Glomerular endothelial cell (primary cell): ENCODE measurements at regions not wholly inside any gene's neighbourhood (a gene's known extent, or its start where the extent isn't known, plus 50 kb on each side); places are given as distances from the start of the nearest gene placed in this dataset.
"Not testable (repeated sequence)": the region's sequence is repeated elsewhere in the genome, so short reads cannot be mapped to it uniquely, and the experiment has no call there.

Experiments used
- DNase-seq: peaks from one replicate; pipeline ENCODE4 v3.0.0-alpha.2; 2011; ENCODE audit warnings: low read depth, low spot score; ENCODE audit errors: extremely low read depth

DNA sequence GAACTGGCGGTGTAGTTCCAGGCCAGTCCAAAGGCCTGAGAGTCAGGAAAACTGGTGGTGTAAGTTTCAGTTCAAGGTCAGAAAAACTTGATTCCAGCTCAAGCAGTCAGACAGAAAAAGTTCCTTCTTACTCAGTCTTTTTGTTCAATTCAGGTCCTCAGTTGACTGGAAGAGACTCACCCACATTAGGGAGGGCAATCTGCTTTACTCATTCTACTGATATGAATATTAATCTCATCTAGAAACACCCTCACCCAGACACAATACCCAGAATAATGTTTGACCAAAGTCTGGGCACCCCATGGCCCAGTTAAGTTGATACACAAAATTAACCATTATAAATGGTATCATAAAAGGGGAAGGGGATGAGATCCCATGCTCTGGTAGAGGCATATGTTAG is 50.1 kb upstream of the LTA4H start:
- no peak for DNase-seq

GRCh38 chr12:96086190-96086589 is 50.8 kb upstream of the LTA4H start:
- not testable (repeated sequence) for DNase-seq

DNA sequence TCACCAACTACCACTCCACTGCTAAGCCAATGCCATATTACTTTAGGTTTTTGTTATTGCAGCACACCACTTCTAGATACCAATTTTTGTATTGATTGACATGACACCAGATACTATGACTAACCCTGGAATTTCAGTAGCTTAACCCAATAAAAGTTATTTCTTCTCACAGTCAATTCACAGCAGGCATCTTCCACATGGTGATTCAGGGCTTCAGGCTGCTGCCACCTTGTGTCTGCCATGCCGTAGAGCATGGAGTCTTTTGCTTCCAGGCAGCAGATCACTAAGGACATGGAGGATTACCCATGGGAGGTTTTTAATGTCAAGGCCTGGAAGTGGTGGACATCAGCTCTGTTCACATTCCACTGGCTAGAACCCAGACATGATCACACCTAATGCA is 56.4 kb upstream of the LTA4H start:
- DNase-seq, result no peak

DNA sequence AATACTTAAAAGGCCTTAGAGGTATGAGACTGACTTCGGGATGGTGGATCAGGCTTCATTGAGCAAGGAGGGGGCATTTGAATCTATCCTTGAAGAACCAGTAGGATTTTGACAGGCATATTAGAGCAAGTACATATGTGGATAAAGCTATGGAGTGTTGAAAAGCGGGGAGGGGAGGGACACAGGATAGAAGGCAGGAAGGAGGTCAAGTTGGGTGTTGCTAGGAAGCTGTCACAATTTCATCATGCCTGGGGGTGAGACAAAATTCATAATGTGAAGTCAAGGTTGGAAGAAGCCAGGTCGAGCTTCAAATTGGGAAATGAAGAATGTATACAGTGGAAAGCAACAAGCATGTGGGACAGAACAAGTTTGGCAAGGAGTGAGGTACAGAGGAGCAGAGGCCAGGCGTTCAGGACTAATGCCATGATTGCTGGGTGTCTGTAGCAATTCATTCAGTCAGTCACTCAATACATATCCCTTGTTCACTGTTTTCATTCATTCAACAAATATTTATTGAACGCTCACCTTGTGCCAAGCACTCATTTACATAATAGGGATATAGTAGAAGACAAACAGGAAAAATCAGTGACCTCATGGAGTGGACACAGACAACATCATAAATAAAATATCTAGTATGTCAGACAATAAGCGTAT is 58.3 kb upstream of the LTA4H start:
- DNase-seq, result no peak

GRCh38 chr12:96094201-96094600 is 58.8 kb upstream of the LTA4H start:
- no peak for DNase-seq

DNA sequence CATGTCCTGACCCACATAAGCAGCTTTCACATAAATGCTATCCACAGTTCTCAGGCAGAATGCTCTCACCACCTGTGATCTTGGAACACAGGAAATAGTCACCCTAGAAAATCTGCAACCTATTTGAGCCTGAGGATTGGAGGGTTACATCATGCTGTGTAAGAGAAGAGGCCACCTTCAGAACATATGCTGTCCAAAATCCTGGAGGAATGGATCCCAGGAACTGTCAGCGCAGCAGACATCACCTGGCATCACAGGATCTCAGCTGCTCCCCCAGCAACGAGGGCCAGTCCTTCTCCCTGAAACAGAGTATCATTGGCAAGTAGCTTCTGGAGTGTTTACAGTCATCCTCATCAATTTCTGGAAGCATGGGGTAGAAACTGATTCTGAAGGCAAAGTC is 63.2 kb upstream of the LTA4H start:
- no peak for DNase-seq

DNA sequence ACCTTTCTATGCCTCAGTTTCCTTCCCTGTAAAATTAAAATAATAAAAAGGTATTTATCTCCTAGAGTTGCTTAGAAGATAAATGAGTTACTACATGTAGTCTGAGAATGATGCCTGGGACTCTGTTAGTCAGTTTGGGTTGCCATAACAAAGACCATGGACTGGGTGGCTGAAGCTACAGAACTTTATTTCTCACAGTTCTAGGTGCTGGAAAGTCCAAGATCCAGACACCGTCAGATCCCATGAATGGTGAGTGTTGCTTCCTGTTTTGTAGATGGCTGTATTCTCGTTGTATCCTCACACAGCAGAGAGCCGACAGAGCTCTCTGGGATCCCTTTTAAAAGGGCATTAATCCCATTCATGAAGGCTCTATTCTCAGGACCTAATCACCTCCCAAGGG is 64.0 kb upstream of the LTA4H start:
- no peak for DNase-seq

DNA sequence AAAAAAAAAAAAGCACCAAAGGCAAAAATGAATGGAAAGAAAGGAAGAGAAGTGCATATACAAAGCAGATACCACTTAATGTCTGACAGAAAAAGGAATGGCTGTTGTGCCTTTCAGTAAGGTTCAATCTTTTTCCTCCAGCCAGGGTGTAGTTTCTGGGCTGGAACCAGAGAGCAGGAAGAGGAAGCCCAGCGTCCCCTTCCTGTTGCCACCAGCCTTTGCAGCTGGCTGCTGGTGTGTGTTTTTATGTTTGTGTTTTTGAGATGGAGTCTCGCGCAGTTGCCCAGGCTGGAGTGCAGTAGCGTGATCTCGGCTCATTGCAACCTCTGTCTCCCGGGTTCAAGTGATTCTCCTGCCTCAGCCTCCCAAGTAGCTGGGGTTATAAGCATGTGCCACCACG is 64.6 kb upstream of the LTA4H start:
- no peak for DNase-seq

- no peak for DNase-seq
Observed at GRCh38 chr12:96101806-96102205, 66.4 kb upstream of the LTA4H start.

DNA sequence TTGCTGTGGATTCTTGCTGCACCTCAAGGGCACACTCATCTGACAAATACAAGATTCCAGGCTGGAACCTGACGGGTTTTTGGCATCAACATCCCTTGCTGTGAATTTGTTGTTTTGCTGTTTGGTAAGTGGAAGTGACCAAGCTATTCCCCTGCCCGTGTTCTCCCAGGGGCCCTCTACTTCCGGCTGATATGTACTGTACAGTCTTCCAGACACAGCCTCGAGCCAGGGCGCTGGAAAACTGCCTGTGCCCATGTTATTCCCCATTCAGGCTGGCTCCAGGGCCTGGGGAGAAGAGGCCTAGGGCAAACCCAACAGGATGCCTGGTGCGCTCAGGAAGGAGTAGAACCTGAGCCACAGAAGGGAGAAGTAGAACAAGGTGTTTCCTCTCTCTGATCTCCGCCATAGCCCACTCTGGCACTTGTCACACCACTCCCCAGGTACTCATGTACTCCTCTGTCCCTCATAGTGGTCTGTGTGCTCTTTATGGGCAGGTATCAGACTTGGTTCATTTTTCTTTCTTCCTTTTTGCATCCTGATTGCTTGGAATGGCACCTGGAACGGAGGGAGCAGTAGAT is 67.8 kb upstream of the LTA4H start:
- DNase-seq, result no peak

- DNase-seq, result no peak
Observed at GRCh38 chr12:96104566-96104965, 69.2 kb upstream of the LTA4H start.

DNA sequence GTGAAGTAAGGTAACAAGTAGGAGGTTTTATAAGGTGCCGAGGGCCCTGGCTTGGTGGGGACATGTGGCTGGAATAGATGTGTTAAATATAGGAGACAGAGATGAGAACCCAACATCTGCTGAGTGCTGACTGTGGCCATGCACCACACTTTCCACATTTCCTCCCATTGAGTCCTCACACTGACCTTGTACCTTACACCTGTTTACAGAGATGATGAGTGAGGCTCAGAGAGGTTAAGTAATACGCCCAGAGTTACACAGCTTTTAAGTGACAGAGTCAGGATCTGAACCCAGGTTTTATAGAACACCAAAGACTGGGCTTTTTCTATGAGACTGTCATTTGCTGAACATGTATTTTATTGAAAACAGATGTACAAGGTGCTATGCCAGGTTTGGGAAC is 70.8 kb upstream of the LTA4H start:
- no peak for DNase-seq

DNA sequence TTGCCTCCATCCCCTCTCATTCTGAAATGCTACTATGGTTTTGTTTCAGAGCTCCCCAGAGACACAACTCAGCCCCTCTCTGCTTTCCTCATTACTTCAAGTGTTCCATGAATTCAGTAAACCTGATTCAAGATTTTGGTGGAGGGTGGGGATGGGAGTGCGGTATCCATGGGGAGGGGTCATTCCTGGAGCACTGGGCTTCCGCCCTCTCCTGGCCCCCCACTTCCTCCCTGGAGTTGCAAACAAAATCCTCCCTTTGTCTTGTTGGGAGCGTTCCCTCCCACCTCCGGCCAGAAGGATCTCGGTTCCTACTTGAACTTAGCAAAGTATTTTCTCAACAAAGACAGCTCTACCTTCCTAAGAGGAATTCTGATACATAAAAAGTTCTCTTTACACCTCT is 71.8 kb upstream of the LTA4H start:
- DNase-seq, result no peak

DNA sequence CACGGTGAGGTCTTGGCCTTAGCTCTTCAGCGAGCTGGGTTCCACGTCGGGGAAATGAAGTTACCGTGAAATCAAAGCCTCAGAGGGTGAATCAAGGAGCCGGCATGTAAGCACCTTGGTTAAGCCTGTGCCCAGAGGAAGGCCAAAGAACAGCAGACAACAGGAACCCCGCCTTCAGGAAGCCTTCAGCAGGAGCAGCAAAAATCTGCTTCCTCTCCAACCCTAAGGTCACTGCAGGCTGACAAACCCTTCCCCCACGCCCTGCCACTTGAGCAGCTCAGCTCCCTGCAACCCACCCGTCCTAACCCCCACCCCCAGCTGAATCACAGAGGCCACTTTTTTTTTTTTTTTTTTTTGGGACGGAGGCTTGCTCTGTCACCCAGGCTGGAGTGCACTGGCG is 72.9 kb upstream of the LTA4H start:
- DNase-seq, result no peak

DNA sequence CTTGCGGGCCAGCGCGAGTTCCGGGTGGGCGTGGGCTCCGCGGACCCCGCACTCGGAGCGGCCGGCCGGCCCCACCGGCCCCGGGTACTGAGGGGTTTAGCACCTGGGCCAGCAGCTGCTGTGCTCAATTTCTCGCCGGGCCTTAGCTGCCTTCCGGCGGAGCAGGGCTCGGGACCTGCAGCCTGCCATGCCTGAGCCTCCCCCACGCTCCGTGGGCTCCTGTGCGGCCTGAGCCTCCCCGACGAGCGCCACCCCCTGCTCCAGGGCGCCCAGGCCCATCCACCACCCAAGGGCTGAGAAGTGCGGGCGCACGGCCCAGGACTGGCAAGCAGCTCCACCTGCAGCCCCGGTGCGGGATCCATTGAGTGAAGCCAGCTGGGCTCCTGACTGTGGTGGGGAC is 73.6 kb upstream of the LTA4H start:
- DNase-seq, result not testable (repeated sequence)

DNA sequence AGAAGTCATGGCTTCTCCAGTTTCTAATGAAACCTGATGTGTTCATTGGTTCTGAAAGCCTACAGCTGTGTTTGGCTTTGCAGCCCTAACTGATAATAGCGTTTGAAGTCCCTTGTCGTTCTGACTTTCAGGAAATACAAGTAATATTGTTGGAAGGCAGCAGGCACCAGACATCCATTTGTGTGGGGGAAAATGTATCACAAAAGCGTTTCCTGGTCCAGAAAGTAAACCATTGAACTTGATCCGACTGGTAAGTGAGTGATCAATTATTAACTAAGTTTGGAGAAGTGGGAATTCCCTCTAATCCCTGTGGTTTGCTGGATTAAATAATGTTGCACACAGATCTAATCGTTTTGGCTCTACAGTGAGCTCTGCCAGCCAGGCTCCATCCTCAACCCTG is 77.3 kb upstream of the LTA4H start:
- DNase-seq, result no peak

- no peak for DNase-seq
Observed at GRCh38 chr12:96117460-96117859, 76.7 kb upstream of the ELK3 start.

DNA sequence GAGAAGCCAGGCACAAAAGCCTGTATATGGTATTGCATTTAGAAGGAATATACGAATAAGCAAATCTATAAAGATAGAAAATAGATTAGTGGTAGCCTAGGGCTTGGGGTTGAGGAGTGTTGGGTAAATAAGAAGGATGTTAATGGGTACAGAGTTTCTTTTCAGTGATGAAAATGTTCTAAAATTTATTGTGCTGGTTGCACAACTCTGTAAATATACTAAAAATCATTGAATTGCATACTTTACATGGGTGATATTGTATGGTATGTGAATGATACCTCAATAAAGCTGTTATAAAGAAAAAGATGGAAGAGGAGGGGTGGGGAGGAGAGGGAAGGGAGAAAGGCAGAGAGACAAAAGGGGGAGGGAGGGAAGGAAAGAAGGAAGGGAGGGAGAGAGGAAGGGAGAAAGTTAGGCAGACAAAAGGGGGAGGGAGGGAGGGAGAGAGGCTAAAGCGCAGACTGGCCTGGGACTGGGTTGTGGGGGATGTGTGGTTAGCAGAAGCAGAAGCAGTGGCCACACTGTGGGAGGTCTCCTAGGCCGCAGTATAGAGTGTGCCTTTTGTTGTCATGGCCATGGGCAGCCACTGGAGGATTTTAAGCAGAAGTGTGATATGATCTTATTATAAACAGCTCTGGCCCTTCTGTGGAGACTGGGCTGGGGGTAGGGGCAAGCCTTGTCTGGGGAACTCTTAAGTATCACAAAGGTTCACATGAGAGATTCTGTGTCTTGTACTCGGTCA is 73.6 kb upstream of the ELK3 start:
- no peak for DNase-seq

DNA sequence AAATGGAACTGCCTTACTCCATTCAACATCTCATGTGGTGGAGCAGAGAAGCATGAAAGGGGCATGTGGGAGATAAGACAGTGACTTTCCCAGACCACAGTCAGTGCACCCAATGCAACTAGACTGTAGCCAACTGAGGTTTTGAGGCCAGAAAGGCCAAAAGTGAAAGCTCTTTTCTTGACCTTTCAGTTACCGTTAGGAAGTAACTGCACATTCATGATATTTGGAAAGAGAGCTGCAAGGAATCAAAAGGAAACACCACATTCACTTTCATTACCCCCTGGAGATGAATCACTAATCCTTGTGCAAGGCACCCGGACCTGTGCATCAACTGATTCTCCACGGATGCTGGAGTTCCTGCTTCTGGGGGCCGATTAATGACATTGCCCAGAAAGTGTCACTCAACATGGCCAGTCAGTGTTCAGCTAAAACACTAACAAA is 72.9 kb upstream of the ELK3 start:
- DNase-seq, result no peak

- DNase-seq, result not testable (repeated sequence)
Observed at GRCh38 chr12:96128292-96128691, 65.9 kb upstream of the ELK3 start.

- DNase-seq, result no peak
Observed at GRCh38 chr12:96130396-96131059, 63.6 kb upstream of the ELK3 start.
